CD4-positive, CD25-positive, alpha-beta regulatory T cell (primary cell): ENCODE measurements at regions not wholly inside any gene's neighbourhood (a gene's known extent, or its start where the extent isn't known, plus 50 kb on each side); places are given as distances from the start of the nearest gene placed in this dataset.
"Not testable (repeated sequence)": the region's sequence is repeated elsewhere in the genome, so short reads cannot be mapped to it uniquely, and the experiment has no call there.

Source experiments
- ATAC-seq, 2 donors: fragments of 150-1000 bp; cut with Tn5 transposase; one replicate each; pipeline ENCODE4 v1.10.0; 2021; ENCODE audit warnings: low read depth in 2 of 2, moderate number of reproducible peaks in 2 of 2, moderate library complexity in 1 of 2
- DNase-seq, 3 donors: peaks; one replicate each; pipeline versions ENCODE4 v3.0.0 to v3.0.0-alpha.2; 2012 to 2022; ENCODE audit warnings: mixed read lengths in 1 of 3
- H3K27ac ChIP-seq: one replicate; pipeline ENCODE4 v1.7.0; 2013; ENCODE audit warnings: mild to moderate bottlenecking, low read length; ENCODE audit not compliant: insufficient read depth, poor library complexity, severe bottlenecking
- H3K27me3 ChIP-seq: one replicate; pipeline ENCODE4 v1.7.0; 2013; ENCODE audit warnings: low read length; ENCODE audit not compliant: control insufficient read depth, insufficient read depth
- H3K36me3 ChIP-seq: one replicate; pipeline ENCODE4 v1.7.0; 2013; ENCODE audit warnings: mild to moderate bottlenecking, low read length, moderate library complexity; ENCODE audit not compliant: control insufficient read depth, insufficient read depth
- H3K4me1 ChIP-seq: 2 replicates; pipeline ENCODE4 v1.7.0; 2013; ENCODE audit warnings: mild to moderate bottlenecking, low read length; ENCODE audit not compliant: insufficient read depth, control insufficient read depth, poor library complexity, severe bottlenecking
- H3K4me3 ChIP-seq: one replicate; pipeline ENCODE4 v1.7.0; 2013; ENCODE audit warnings: low read depth, mild to moderate bottlenecking, low read length, moderate library complexity
- H3K9me3 ChIP-seq, 2 experiments: 1 replicate in 1 of 2; 2 replicates in 1 of 2; pipeline ENCODE4 v1.7.0; 2013; ENCODE audit warnings: low read length in 2 of 2, mild to moderate bottlenecking in 1 of 2, moderate library complexity in 1 of 2; ENCODE audit not compliant: control insufficient read depth in 2 of 2
- H3K27ac Mint-ChIP-seq, 3 donors: one replicate each; pipeline ENCODE4 v1.8.0; 2020 to 2022; ENCODE audit warnings: mild to moderate bottlenecking in 3 of 3, mixed read lengths in 3 of 3, moderate library complexity in 2 of 3
- H3K27me3 Mint-ChIP-seq: one replicate; pipeline ENCODE4 v1.8.0; 2022; ENCODE audit warnings: mild to moderate bottlenecking, mixed read lengths
- H3K36me3 Mint-ChIP-seq: one replicate; pipeline ENCODE4 v1.8.0; 2020; ENCODE audit warnings: mixed read lengths
- H3K4me1 Mint-ChIP-seq, 4 donors: one replicate each; pipeline ENCODE4 v1.8.0; 2020 to 2022; ENCODE audit warnings: mixed read lengths in 4 of 4, mild to moderate bottlenecking in 1 of 4
- H3K4me3 Mint-ChIP-seq, 4 donors: one replicate each; pipeline ENCODE4 v1.8.0; 2020 to 2022; ENCODE audit warnings: mild to moderate bottlenecking in 4 of 4, mixed read lengths in 4 of 4, moderate library complexity in 3 of 4
- H3K9me3 Mint-ChIP-seq, 7 donors: one replicate each; pipeline ENCODE4 v1.8.0; 2020 to 2022; ENCODE audit warnings: mixed read lengths in 7 of 7, mild to moderate bottlenecking in 3 of 7, moderate library complexity in 2 of 7

GRCh38 chr10:46645110-46645509, 66.2 kb downstream of the SYT15 start:
- ATAC-seq, H3K4me1 ChIP-seq: not testable (repeated sequence)

GRCh38 chr10:46646132-46646531, 67.2 kb downstream of the SYT15 start:
- H3K27ac ChIP-seq, H3K4me3 ChIP-seq, H3K4me1 ChIP-seq, H3K36me3 ChIP-seq, H3K27me3 Mint-ChIP-seq, H3K36me3 Mint-ChIP-seq, H3K4me3 Mint-ChIP-seq, H3K4me1 Mint-ChIP-seq, H3K9me3 ChIP-seq, ATAC-seq, H3K27ac Mint-ChIP-seq, H3K9me3 Mint-ChIP-seq, DNase-seq, H3K27me3 ChIP-seq: not testable (repeated sequence)

More at GRCh38 chr10:46645110-46645509, 66.2 kb downstream of the SYT15 start:
- not testable (repeated sequence) for H3K4me3 ChIP-seq, H3K4me1 Mint-ChIP-seq, H3K9me3 Mint-ChIP-seq, H3K27ac Mint-ChIP-seq, H3K9me3 ChIP-seq, H3K27ac ChIP-seq, H3K36me3 Mint-ChIP-seq, H3K27me3 Mint-ChIP-seq, H3K36me3 ChIP-seq, H3K4me3 Mint-ChIP-seq, H3K27me3 ChIP-seq, DNase-seq

DNA sequence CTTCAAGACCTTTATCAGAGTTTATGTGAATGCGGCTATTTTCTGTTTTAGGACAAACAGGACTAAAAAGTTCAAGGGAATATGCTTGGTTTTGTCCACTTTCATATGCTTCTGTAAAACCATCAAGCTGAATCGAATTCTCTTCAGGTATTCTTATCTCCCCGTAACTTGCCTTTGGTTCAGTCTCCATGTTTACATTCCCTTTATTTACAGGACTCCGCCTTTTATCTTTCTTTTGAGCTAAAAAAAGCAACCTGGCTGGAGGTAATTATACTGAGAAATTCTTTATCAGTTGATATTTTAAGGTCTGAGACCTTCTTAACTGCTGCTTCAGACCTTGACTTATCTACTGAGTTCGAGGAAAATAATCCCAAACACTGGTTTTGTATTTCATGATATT, 72.0 kb downstream of the SYT15 start:
- H3K4me3 ChIP-seq, H3K9me3 Mint-ChIP-seq, H3K36me3 ChIP-seq, H3K4me1 Mint-ChIP-seq, H3K27ac ChIP-seq, H3K4me3 Mint-ChIP-seq, DNase-seq, H3K4me1 ChIP-seq, H3K27me3 Mint-ChIP-seq, ATAC-seq, H3K27me3 ChIP-seq, H3K36me3 Mint-ChIP-seq, H3K9me3 ChIP-seq, H3K27ac Mint-ChIP-seq: not testable (repeated sequence)

DNA sequence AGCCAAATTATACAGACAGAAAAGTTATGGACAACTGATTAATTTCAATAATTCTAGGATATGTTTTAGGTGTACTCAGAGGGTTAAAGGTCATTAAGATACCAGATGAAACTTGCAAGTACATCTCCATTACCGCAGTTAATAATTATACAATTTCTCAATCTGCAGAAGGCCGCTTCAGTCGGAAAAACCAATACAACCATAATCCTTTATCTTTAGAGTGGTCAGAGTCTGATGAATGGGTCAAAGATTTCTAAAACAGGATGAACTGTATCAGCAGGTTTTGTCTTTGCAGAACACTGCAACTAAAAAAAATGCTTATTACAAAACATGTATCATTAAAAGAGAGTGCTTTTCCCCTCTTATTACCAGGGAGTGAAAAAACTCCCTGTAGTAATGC, 78.5 kb downstream of the SYT15 start:
- not testable (repeated sequence) for ATAC-seq, H3K4me3 ChIP-seq, H3K9me3 Mint-ChIP-seq, H3K27me3 ChIP-seq, H3K9me3 ChIP-seq, H3K4me1 ChIP-seq, DNase-seq, H3K4me3 Mint-ChIP-seq, H3K4me1 Mint-ChIP-seq, H3K27me3 Mint-ChIP-seq, H3K36me3 ChIP-seq, H3K27ac ChIP-seq, H3K27ac Mint-ChIP-seq, H3K36me3 Mint-ChIP-seq

GRCh38 chr10:46660027-46660834, 81.3 kb downstream of the SYT15 start:
- not testable (repeated sequence) for H3K4me1 ChIP-seq, H3K36me3 ChIP-seq, H3K36me3 Mint-ChIP-seq, H3K27me3 ChIP-seq, ATAC-seq, H3K9me3 Mint-ChIP-seq, H3K27me3 Mint-ChIP-seq, H3K4me3 Mint-ChIP-seq, H3K27ac ChIP-seq, H3K4me1 Mint-ChIP-seq, H3K4me3 ChIP-seq, H3K27ac Mint-ChIP-seq, DNase-seq, H3K9me3 ChIP-seq

DNA sequence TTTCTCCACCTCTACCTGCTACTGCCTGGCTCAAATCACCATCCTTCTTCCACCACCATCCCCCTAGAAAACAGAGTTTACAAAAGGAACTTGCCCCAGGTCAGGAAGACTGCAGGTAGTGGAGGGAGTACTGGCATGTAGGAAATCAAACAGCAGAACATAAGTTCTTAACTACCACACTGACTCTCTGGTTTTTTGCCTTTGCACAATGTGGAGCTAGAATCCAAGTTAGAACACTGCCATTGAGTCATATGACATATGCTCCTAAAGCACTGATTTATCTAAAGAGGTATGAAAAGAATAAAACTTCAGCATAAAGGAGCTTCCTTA, 81.9 kb downstream of the SYT15 start:
- H3K4me1 ChIP-seq, H3K4me3 ChIP-seq, ATAC-seq, DNase-seq, H3K36me3 Mint-ChIP-seq, H3K27me3 ChIP-seq, H3K27ac Mint-ChIP-seq, H3K9me3 ChIP-seq, H3K27ac ChIP-seq, H3K9me3 Mint-ChIP-seq, H3K36me3 ChIP-seq, H3K4me1 Mint-ChIP-seq, H3K4me3 Mint-ChIP-seq, H3K27me3 Mint-ChIP-seq: not testable (repeated sequence)

DNA sequence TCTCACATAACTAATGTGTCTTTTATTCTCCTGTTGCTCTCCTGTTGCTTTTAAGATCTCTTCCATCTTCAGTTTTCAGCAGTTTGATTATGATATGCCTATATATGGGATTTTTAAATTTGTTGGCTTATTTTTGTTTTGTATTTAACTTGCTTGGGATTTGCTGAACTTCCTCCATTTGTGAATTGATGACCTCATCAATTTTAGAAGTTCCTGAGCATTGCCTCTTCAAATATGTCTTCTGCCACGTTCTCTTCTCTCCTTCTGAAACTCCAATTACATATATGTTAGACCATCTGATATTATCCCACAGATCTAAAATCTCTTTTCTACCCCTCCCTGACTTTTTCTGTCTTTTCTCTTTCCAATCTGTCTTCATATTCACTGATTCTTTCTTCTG, 86.6 kb downstream of the SYT15 start:
- H3K4me1 Mint-ChIP-seq, H3K9me3 ChIP-seq, H3K36me3 ChIP-seq, H3K27ac ChIP-seq, ATAC-seq, H3K4me3 Mint-ChIP-seq, DNase-seq, H3K36me3 Mint-ChIP-seq, H3K27me3 ChIP-seq, H3K9me3 Mint-ChIP-seq, H3K27ac Mint-ChIP-seq, H3K4me1 ChIP-seq, H3K4me3 ChIP-seq, H3K27me3 Mint-ChIP-seq: not testable (repeated sequence)

DNA sequence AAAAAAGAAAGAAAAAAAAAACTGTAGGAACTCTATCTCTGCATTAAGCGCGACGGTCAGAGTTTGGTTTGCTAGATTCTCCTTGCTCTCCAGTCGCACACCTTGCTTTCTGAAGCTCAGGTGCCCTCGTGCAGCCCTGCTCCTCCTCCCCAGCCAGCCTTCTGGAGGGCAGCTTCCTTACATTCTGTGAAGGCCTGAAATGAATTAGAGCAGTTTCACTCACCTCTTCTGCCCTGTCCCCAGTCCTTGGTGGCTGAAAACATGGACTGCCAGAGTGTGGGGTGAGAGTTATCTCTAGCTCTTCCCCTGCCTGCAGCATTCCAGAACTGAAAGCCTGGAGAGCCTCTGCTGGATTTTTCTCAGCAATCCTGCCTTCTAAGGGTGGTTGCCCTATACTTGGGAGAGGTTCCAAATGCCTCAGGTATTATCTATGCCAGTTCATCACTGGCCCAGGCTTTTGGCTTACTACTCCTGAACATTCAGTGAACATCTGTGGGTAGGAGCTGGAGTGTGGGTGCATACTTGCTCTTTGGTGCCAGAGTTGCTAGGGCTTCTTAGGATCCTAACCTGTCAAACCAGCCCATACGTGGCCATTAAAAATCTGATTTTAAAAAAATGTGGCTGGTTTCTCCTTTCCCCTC, 89.5 kb downstream of the SYT15 start:
- not testable (repeated sequence) for H3K4me3 Mint-ChIP-seq, ATAC-seq, H3K4me3 ChIP-seq, H3K27me3 ChIP-seq, DNase-seq, H3K4me1 ChIP-seq, H3K4me1 Mint-ChIP-seq, H3K9me3 Mint-ChIP-seq, H3K27ac Mint-ChIP-seq, H3K9me3 ChIP-seq, H3K27me3 Mint-ChIP-seq, H3K36me3 ChIP-seq, H3K36me3 Mint-ChIP-seq, H3K27ac ChIP-seq
